GM19468 (cell line): ENCODE measurements at regions not wholly inside any gene's neighbourhood (a gene's known extent, or its start where the extent isn't known, plus 50 kb on each side); places are given as distances from the start of the nearest gene placed in this dataset.

Source experiments
- ATAC-seq: cut with Tn5 transposase; IDR thresholded peaks from one replicate; pipeline ENCODE4 v1.9.1; 2021; ENCODE audit warnings: mild to moderate bottlenecking, moderate library complexity, moderate number of reproducible peaks; ENCODE audit not compliant: unreplicated experiment; ENCODE audit errors: extremely low read depth

- ATAC-seq = no peak
These were observed 55.1 kb upstream of the PAGE4 start for GRCh38 chrX:49773993-49774392.

DNA sequence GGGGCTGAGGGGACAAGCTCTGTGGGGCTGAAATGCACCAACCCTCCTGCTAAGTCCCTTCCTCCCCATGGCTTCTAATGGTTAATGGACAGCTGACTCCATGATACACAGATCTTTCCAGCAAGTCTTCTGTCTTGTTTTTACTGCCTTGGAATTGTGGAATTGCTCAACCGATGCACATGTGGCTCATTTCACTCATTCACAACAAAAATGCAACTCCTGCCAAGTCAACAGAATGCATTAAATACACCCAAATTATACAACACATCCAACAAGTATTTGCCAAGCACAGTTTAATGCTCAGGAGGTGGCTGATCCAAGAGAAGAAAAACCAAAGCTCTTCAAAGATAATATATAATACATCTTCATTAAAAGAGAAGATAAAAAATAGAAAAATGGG, 61.9 kb upstream of the PAGE4 start:
- no peak for ATAC-seq

- no peak for ATAC-seq
These were observed 66.5 kb upstream of the PAGE1 start for GRCh38 chrX:49762175-49762720.

- peak; percentile 52 for ATAC-seq
These were observed 65.7 kb upstream of the PAGE1 start for GRCh38 chrX:49761481-49761880.

- ATAC-seq = no peak
These were observed 64.6 kb upstream of the PAGE1 start for GRCh38 chrX:49760290-49760890.

DNA sequence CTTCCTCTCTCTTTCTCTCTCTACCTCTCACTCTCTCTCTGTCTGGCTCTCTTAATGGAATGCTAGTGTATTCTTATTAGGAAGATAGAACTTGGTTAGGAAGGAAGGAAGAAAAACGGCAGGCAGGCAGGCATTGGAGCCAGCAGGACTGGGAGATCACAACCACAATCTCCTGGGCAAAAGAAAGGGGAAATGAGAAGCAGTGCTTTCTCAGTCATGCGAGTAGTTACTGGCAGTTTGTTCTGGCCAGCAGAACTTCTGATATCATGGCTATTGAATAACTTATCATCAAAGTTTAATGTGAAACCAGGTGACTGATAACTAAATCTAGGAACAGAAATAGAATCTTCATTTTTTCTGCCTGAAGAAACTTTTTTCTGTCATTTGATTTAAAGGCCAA, 60.9 kb upstream of the PAGE1 start:
- no peak for ATAC-seq

- ATAC-seq = no peak
These were observed 58.6 kb upstream of the PAGE1 start for GRCh38 chrX:49754233-49754857.

DNA sequence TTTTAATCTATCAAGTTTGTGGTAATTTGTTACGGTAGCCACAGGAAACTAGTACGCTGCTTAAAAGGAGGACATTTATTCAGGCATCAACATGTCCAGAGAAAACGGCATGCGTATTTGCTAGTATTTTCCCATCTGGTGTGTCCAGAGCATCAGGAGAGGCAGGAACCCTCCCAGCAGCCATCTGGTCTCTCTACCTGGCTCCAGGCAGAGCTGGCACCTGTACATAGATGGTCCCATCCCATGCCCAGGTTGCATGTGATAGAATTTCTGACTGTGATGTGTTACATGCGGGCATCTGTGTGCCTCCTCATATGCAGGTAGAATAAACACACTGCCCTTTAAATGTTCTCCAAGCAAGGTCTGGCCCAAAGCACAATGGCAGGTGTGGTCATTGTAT, 57.9 kb upstream of the PAGE1 start:
- no peak for ATAC-seq

- ATAC-seq = no peak
These were observed 52.6 kb upstream of the PAGE1 start for GRCh38 chrX:49748211-49748956.

DNA sequence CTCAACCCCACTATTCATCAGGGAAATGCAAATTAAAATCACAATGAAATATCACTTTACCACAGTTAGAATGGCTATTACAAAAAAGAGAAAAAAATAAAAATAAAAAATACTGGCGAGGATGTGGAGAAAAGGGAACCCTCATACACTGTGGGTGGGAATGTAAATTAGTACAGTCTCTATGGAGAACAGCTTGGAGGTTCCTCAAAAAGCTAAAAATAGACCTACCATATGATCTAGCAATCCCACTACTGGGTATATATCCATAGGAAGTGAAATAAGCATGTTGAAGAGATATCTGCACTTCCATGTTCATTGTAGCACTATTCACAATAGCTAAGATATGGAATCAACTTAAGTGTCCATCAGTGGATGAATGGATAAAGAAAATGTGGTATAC, 50.5 kb upstream of the PAGE1 start:
- ATAC-seq = no peak
